Kidney (tissue), 13 donors: ENCODE measurements at regions not wholly inside any gene's neighbourhood (a gene's known extent, or its start where the extent isn't known, plus 50 kb on each side); places are given as distances from the start of the nearest gene placed in this dataset.

Experiments used
- DNase-seq, 5 donors: peaks; one replicate each; pipeline ENCODE4 v3.0.0-alpha.2; 2013 to 2020
- FAIRE-seq: peaks from 2 replicates; lab custom pipeline; 2012; peaks lifted over from hg19 to GRCh38; lab: Jason Lieb, UNC
- H3K27ac ChIP-seq, 2 donors: one replicate each; pipeline ENCODE4 v1.7.0; 2013; ENCODE audit warnings: low read depth in 2 of 2, low read length in 2 of 2, inconsistent platforms in 1 of 2
- H3K27me3 ChIP-seq: one replicate; pipeline ENCODE4 v1.7.1; 2013; ENCODE audit warnings: low read length, inconsistent platforms; ENCODE audit not compliant: control insufficient read depth, insufficient read depth
- H3K36me3 ChIP-seq, 3 donors: one replicate each; pipeline versions ENCODE4 v1.7.0 to v1.7.1; 2013; ENCODE audit warnings: low read length in 3 of 3, control low read depth in 1 of 3, inconsistent platforms in 1 of 3; ENCODE audit not compliant: insufficient read depth in 3 of 3, control insufficient read depth in 2 of 3
- H3K4me1 ChIP-seq, 3 donors: one replicate each; pipeline versions ENCODE4 v1.7.0 to v1.7.1; 2013; ENCODE audit warnings: low read length in 3 of 3, inconsistent platforms in 1 of 3, low read depth in 1 of 3; ENCODE audit not compliant: control insufficient read depth in 2 of 3, insufficient read depth in 2 of 3
- H3K4me3 ChIP-seq, 3 donors: one replicate each; pipeline versions ENCODE4 v1.7.0 to v1.8.1; 2013; ENCODE audit warnings: low read length in 3 of 3, control low read depth in 1 of 3, inconsistent platforms in 1 of 3
- H3K9ac ChIP-seq, 3 donors: one replicate each; pipeline versions ENCODE4 v1.7.0 to v1.7.1; 2013; ENCODE audit warnings: low read length in 3 of 3, control low read depth in 1 of 3, inconsistent platforms in 1 of 3
- H3K9me3 ChIP-seq, 3 donors: one replicate each; pipeline versions ENCODE4 v1.7.0 to v1.7.1; 2013; ENCODE audit warnings: low read length in 3 of 3, control low read depth in 1 of 3, inconsistent platforms in 1 of 3; ENCODE audit not compliant: control insufficient read depth in 2 of 3, insufficient read depth in 1 of 3
- intact Hi-C: fragments of 100-400 bp; cut with DNase I; formaldehyde crosslinking; loops from one replicate; pipeline ENCODE4 v1.11.1; 2022
- TF ChIP-seq, protein P1 (sequence below): IDR thresholded peaks from 3 replicates; pipeline ENCODE4 v1.5.1; 2012; ENCODE audit warnings: mild to moderate bottlenecking, moderate library complexity, borderline replicate concordance; ENCODE audit not compliant: insufficient read depth; ENCODE audit errors: extremely low read depth
- donor health status: control.
- donor health status: control.
- donor health status: control.
- donor health status: control.
- donor health status: control.
- donor health status: DM: yes; HTN: yes; CAD: no.
- donor health status: Normal renal cell carcinoma (clear cell type).

DNA sequence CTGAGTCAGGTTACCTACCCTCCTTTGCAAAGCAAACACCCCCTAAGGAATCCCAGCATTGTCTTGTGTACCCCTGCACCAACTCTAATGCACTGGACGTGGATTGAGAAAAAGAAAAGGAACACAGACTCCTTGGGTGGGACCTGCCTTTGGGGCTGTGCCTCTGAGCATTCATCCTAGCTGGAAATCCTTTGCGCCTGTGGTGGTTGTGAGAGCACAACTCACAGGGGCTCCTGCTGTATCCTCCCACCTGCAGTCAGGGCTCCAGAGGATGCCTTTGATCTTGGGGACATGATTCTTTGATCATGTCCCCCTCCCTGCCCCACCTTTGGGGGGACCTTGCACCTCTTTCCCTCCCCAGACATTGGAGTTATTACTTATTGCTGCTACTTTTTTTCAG lies 338.5 kb downstream of the GADD45G start:
- DNase-seq: no peak

DNA sequence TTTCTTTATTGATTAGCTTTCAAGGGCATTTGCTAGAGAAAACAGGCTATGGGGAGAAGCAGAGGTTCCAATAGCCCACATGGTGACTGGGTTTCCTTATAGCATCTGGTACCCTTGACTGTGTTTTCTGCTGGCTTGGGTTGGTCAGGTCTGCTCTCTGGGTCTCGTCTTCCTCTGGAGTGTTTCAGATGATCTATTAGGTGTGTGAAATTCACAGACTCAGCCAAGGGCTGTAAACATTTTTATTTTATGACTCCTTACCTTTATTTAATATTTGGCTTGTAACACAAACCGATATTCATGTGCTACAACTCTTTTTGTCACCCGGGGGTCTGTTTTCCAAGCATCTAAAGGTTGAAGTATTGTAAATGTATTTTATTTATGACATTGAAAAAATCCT lies 338.9 kb downstream of the GADD45G start:
- DNase-seq: no peak
- no peak overlapping the region for H3K27ac ChIP-seq
- H3K9ac ChIP-seq: no peak overlapping the region
- no peaks in the 10 kb centered on the region for H3K9me3 ChIP-seq
- no peaks in the 10 kb centered on the region for H3K27me3 ChIP-seq
- FAIRE-seq: no peak
- no peak overlapping the region for H3K4me3 ChIP-seq
- no peaks in the 10 kb centered on the region for H3K36me3 ChIP-seq
- intact Hi-C loops: no loop called here
- peaks cover 0 to 2% (median 0%) of the 10 kb centered on the region in 3 donors for H3K4me1 ChIP-seq
- TF ChIP-seq, protein P1, sequence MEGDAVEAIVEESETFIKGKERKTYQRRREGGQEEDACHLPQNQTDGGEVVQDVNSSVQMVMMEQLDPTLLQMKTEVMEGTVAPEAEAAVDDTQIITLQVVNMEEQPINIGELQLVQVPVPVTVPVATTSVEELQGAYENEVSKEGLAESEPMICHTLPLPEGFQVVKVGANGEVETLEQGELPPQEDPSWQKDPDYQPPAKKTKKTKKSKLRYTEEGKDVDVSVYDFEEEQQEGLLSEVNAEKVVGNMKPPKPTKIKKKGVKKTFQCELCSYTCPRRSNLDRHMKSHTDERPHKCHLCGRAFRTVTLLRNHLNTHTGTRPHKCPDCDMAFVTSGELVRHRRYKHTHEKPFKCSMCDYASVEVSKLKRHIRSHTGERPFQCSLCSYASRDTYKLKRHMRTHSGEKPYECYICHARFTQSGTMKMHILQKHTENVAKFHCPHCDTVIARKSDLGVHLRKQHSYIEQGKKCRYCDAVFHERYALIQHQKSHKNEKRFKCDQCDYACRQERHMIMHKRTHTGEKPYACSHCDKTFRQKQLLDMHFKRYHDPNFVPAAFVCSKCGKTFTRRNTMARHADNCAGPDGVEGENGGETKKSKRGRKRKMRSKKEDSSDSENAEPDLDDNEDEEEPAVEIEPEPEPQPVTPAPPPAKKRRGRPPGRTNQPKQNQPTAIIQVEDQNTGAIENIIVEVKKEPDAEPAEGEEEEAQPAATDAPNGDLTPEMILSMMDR: no peak

More for the DNA sequence above, 338.5 kb downstream of the GADD45G start:
- no peaks in the 10 kb centered on the region for H3K27me3 ChIP-seq
- FAIRE-seq: no peak
- no peak overlapping the region for H3K9ac ChIP-seq
- H3K27ac ChIP-seq: no peak overlapping the region
- H3K9me3 ChIP-seq: no peaks in the 10 kb centered on the region
- TF ChIP-seq, protein P1: no peak
- peaks cover 0 to 2% (median 0%) of the 10 kb centered on the region in 3 donors for H3K4me1 ChIP-seq
- intact Hi-C loops: no loop called here
- no peaks in the 10 kb centered on the region for H3K36me3 ChIP-seq
- H3K4me3 ChIP-seq: no peak overlapping the region

DNA sequence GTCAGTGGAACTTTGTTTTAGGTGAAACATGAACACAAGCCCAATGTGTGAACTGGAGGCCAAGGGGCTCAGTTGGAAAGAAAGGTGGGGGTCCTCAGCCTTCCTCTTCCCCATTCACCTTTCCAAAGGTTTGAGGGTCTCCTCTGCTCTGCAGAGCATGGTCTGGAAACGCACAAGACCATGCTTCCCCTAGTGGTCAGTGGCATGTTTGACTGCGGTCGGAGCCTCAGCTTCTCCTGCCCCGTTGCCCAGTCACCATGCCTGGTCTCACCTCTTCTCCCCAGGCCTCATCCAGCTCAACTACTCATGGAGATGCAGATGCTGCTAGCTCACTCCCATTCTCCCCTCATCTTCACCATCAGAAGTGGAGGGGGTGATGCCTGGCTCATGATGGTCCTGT lies 340.3 kb downstream of the GADD45G start:
- H3K4me3 ChIP-seq: no peak overlapping the region
- no peaks in the 10 kb centered on the region for H3K9me3 ChIP-seq
- intact Hi-C loops: no loop called here
- no peaks in the 10 kb centered on the region for H3K27me3 ChIP-seq
- DNase-seq (no peak), FAIRE-seq (no peak)
- TF ChIP-seq, protein P1: no peak
- H3K36me3 ChIP-seq: no peaks in the 10 kb centered on the region
- H3K27ac ChIP-seq: no peak overlapping the region
- no peaks in the 10 kb centered on the region for H3K4me1 ChIP-seq
- H3K9ac ChIP-seq: no peak overlapping the region

DNA sequence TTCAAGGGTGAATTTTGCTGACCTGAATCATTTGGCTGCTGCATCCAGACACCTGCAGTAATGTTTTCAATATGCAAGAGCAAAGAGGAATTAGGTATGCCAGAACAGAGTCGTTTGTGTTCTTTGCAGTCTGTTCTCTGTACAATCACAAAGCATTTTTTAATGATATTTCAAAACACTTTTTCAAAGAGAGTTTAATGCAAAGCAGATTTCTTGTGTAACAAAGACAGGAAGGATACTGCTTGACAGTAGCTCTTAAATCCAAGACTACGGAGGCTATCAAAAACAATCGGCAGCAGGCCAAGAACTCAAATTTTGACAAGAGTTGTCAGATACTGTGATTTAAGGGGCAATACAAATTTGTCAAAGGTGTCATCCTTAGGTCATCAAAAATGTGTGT lies 341.9 kb downstream of the GADD45G start:
- TF ChIP-seq, protein P1: no peak
- no peaks in the 10 kb centered on the region for H3K36me3 ChIP-seq
- DNase-seq: peak in 1 of 5 donors; percentile 41
- no peaks in the 10 kb centered on the region for H3K9me3 ChIP-seq
- no peaks in the 10 kb centered on the region for H3K4me1 ChIP-seq
- H3K27me3 ChIP-seq: no peaks in the 10 kb centered on the region
- intact Hi-C loops: no loop called here
- no peak overlapping the region for H3K9ac ChIP-seq
- no peak overlapping the region for H3K4me3 ChIP-seq
- no peak overlapping the region for H3K27ac ChIP-seq
- no peak for FAIRE-seq
